ENCODE measurements at regions not wholly inside any gene's neighbourhood (a gene's known extent, or its start where the extent isn't known, plus 50 kb on each side); places are given as distances from the start of the nearest gene placed in this dataset.

DNA sequence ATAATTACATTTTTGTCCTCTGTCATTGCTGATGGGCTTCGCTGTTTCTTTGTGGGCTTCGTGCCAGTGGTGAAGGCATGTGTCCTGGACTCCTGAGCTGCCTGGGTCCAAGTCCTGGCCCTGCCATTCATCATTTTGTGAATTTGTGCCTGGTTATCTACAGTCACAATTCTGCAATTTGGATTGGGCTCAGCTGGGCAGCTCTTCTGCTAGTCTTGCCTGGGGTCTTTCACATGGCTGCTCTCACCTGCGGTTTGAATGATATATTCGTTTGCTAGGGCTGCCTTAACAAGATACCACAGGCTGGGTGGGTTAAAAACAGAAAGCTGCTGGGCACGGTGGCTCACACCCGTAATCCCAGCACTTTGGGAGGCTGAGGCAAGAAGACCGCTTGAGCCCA, 192.7 kb upstream of the IER5L start:
- DNase-seq (ENCODE audit: low read depth, low spot score) (no peak), FAIRE-seq (no peak)
- no peaks in the 10 kb centered on the region for H3K9me1 ChIP-seq (replicated peaks; ENCODE audit: control insufficient read depth, extremely low read depth, insufficient read depth, low read length)
- H2AFZ ChIP-seq (ENCODE audit: low read depth, low read length): no peak overlapping the region
- TF ChIP-seq POLR2AphosphoS5 (IDR thresholded peaks at IDR 0.05; ENCODE audit: insufficient read depth, low read depth, low read length) (no peak), JUN (IDR thresholded peaks at IDR 0.05; ENCODE audit: borderline replicate concordance, insufficient read depth, insufficient read length, low read depth) (no peak), EZH2 (IDR thresholded peaks at IDR 0.05; ENCODE audit: borderline replicate concordance, low read depth, low read length, severe bottlenecking) (no peak), GATA2 (IDR thresholded peaks at IDR 0.05; ENCODE audit: insufficient read depth, insufficient read length, low read depth, low read length) (no peak), MYC (IDR thresholded peaks at IDR 0.05; ENCODE audit: low read depth, low read length) (no peak), POLR2A (IDR thresholded peaks at IDR 0.05; ENCODE audit: low read depth, low read length) (no peak), FOS (IDR thresholded peaks at IDR 0.05; ENCODE audit: borderline replicate concordance, insufficient read depth, low read length) (no peak)
- TF ChIP-seq, protein P1, sequence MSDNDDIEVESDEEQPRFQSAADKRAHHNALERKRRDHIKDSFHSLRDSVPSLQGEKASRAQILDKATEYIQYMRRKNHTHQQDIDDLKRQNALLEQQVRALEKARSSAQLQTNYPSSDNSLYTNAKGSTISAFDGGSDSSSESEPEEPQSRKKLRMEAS (IDR thresholded peaks at IDR 0.05; ENCODE audit: insufficient read depth, insufficient read length): no peak
- TF ChIP-seq, protein P2, sequence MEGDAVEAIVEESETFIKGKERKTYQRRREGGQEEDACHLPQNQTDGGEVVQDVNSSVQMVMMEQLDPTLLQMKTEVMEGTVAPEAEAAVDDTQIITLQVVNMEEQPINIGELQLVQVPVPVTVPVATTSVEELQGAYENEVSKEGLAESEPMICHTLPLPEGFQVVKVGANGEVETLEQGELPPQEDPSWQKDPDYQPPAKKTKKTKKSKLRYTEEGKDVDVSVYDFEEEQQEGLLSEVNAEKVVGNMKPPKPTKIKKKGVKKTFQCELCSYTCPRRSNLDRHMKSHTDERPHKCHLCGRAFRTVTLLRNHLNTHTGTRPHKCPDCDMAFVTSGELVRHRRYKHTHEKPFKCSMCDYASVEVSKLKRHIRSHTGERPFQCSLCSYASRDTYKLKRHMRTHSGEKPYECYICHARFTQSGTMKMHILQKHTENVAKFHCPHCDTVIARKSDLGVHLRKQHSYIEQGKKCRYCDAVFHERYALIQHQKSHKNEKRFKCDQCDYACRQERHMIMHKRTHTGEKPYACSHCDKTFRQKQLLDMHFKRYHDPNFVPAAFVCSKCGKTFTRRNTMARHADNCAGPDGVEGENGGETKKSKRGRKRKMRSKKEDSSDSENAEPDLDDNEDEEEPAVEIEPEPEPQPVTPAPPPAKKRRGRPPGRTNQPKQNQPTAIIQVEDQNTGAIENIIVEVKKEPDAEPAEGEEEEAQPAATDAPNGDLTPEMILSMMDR (IDR thresholded peaks at IDR 0.05; ENCODE audit: extremely low read depth in 1 of 2, insufficient read depth in 1 of 2, low read depth in 1 of 2, low read length in 2 of 2): no peak
- CTCF ChIA-PET: interaction anchor here (0.7 to 1.6 kb wide), 5 partner anchors 11 to 196 kb away, joined by 3 to 4 read pairs (median 3); no protein-coding TSS in a partner anchor
- H3K36me3 ChIP-seq (ENCODE audit: control insufficient read depth in 2 of 2, extremely low read depth in 1 of 2, insufficient read depth in 2 of 2, low read length in 2 of 2): no peaks in the 10 kb centered on the region
- BruUV-seq (replicated peaks): no TSS peak
- H3K79me2 ChIP-seq (ENCODE audit: control insufficient read depth, insufficient read depth, low read length): no peaks in the 10 kb centered on the region
- H3K9me3 ChIP-seq (replicated peaks; ENCODE audit: control insufficient read depth, insufficient read depth, low read length): no peaks in the 10 kb centered on the region
- no peak overlapping the region for H3K4me3 ChIP-seq (replicated peaks in 1 of 3; ENCODE audit: insufficient read depth in 1 of 3, low read depth in 1 of 3, low read length in 3 of 3)
- POLR2A ChIA-PET: no interaction called here
- no peaks in the 10 kb centered on the region for H3K4me1 ChIP-seq (ENCODE audit: control insufficient read depth, extremely low read depth, insufficient read depth, low read length)
- H4K20me1 ChIP-seq (replicated peaks; ENCODE audit: control insufficient read depth, extremely low read depth, insufficient read depth, low read length): no peaks in the 10 kb centered on the region
- H3K9ac ChIP-seq (replicated peaks; ENCODE audit: extremely low read depth, insufficient read depth, low read length): no peak overlapping the region
- H3K4me2 ChIP-seq (ENCODE audit: insufficient read depth, low read length): no peak overlapping the region
- H3K27me3 ChIP-seq (ENCODE audit: control insufficient read depth in 2 of 2, insufficient read depth in 2 of 2, low read length in 2 of 2): no peaks in the 10 kb centered on the region
- dilution Hi-C loops (cut with MboI; ENCODE audit: extremely low pct_ligation_motif_present, low sequenced_read_pairs): no loop called here
- H3K27ac ChIP-seq (ENCODE audit: insufficient read depth, low read depth, low read length): no peak overlapping the region
- intact Hi-C loops (cut with micrococcal nuclease): no loop called here

Data from endothelial cell of umbilical vein (primary cell).